Loucy (cell line): ENCODE measurements at regions not wholly inside any gene's neighbourhood (a gene's known extent, or its start where the extent isn't known, plus 50 kb on each side); places are given as distances from the start of the nearest gene placed in this dataset.

Experiments
- H2AFZ ChIP-seq: fragments of 200-600 bp; sonication (generic); 2 replicates; pipeline ENCODE4 v1.6.0; 2016; ENCODE audit warnings: antibody characterized with exemption, mild to moderate bottlenecking, low read length, moderate library complexity
- H3F3A ChIP-seq: fragments of 200-600 bp; 2 replicates; pipeline ENCODE4 v1.6.0; 2016; ENCODE audit warnings: antibody characterized with exemption, low read depth, mild to moderate bottlenecking
- H3K27me3 ChIP-seq: fragments of 200-600 bp; sonication (generic); 2 replicates; pipeline ENCODE4 v1.6.1; 2014; ENCODE audit warnings: low read length, mild to moderate bottlenecking; ENCODE audit not compliant: insufficient read depth, poor library complexity, severe bottlenecking
- H3K36me3 ChIP-seq: fragments of 200-600 bp; sonication (generic); 2 replicates; pipeline ENCODE4 v1.6.1; 2016; ENCODE audit warnings: low read length; ENCODE audit not compliant: insufficient read depth
- H3K4me1 ChIP-seq: fragments of 200-600 bp; sonication (generic); 2 replicates; pipeline ENCODE4 v1.5.1; 2014; ENCODE audit warnings: low read length, mild to moderate bottlenecking; ENCODE audit not compliant: insufficient read depth, poor library complexity, severe bottlenecking
- H3K4me2 ChIP-seq: fragments of 200-600 bp; sonication (generic); 2 replicates; pipeline ENCODE4 v1.6.0; 2014; ENCODE audit warnings: antibody characterized with exemption, low read length, low read depth, mild to moderate bottlenecking; ENCODE audit not compliant: poor library complexity, severe bottlenecking
- H3K4me3 ChIP-seq: fragments of 200-600 bp; sonication (generic); 2 replicates; pipeline ENCODE4 v1.5.1; 2014; ENCODE audit warnings: low read length, mild to moderate bottlenecking, mixed read lengths; ENCODE audit not compliant: poor library complexity, severe bottlenecking
- H3K79me2 ChIP-seq: fragments of 200-600 bp; sonication (generic); 2 replicates; pipeline ENCODE4 v1.6.1; 2014; ENCODE audit warnings: low read length; ENCODE audit not compliant: insufficient read depth
- H3K9ac ChIP-seq: fragments of 200-600 bp; sonication (generic); 2 replicates; pipeline ENCODE4 v1.6.0; 2014; ENCODE audit warnings: mild to moderate bottlenecking, low read depth, low read length, moderate library complexity; ENCODE audit not compliant: poor library complexity, severe bottlenecking
- H3K9me2 ChIP-seq: fragments of 200-600 bp; sonication (generic); replicated peaks from 2 replicates; pipeline ENCODE4 v1.6.1; 2016; ENCODE audit warnings: low read depth, low read length, mixed read lengths
- H3K9me3 ChIP-seq: fragments of 200-600 bp; sonication (generic); 2 replicates; pipeline ENCODE4 v1.6.1; 2014; ENCODE audit warnings: mild to moderate bottlenecking, antibody characterized with exemption, low read length, low read depth; ENCODE audit not compliant: insufficient read depth
- H4K20me1 ChIP-seq: fragments of 200-600 bp; sonication (generic); 2 replicates; pipeline ENCODE4 v1.6.0; 2014; ENCODE audit warnings: antibody characterized with exemption, low read length, mild to moderate bottlenecking; ENCODE audit not compliant: insufficient read depth, poor library complexity, severe bottlenecking
- EZH2phosphoT487 ChIP-seq: fragments of 200-600 bp; IDR thresholded peaks from 2 replicates; pipeline ENCODE4 v1.6.1; 2018; ENCODE audit warnings: antibody characterized with exemption, mild to moderate bottlenecking, moderate library complexity, borderline replicate concordance
- TF ChIP-seq, protein P1 (sequence below): fragments of 200-600 bp; sonication (generic); conservative IDR thresholded peaks from 2 replicates; pipeline ENCODE4 v1.5.1; 2014; ENCODE audit warnings: mild to moderate bottlenecking, antibody characterized with exemption, low read length

DNA sequence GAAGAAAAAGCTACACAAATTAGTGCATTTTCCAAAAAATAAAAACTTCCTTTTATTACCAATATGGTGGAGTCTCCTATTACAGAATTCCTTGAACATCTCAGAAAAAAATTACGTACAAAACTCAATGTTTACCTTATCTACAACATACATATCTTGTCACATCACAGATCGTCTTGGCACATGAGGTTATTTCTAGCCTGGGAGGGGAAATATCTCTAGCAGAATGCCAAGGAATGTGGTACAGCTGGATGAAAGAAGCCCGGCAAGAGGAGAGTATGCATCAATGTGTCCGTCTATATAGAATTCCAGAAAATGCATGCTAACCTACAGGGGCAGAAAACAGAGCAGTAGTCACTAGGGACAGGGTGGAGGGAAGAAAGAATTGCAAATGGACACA lies 443.8 kb downstream of the ZSWIM6 start:
- H3K9me2 ChIP-seq = no peaks in the 10 kb centered on the region
- no peak overlapping the region for H3K9ac ChIP-seq
- H3K36me3 ChIP-seq = no peaks in the 10 kb centered on the region
- H3K4me3 ChIP-seq = no peak overlapping the region
- H3K27me3 ChIP-seq = no peaks in the 10 kb centered on the region
- H3K79me2 ChIP-seq = no peaks in the 10 kb centered on the region
- TF ChIP-seq EZH2phosphoT487 = no peak
- TF ChIP-seq, protein P1, sequence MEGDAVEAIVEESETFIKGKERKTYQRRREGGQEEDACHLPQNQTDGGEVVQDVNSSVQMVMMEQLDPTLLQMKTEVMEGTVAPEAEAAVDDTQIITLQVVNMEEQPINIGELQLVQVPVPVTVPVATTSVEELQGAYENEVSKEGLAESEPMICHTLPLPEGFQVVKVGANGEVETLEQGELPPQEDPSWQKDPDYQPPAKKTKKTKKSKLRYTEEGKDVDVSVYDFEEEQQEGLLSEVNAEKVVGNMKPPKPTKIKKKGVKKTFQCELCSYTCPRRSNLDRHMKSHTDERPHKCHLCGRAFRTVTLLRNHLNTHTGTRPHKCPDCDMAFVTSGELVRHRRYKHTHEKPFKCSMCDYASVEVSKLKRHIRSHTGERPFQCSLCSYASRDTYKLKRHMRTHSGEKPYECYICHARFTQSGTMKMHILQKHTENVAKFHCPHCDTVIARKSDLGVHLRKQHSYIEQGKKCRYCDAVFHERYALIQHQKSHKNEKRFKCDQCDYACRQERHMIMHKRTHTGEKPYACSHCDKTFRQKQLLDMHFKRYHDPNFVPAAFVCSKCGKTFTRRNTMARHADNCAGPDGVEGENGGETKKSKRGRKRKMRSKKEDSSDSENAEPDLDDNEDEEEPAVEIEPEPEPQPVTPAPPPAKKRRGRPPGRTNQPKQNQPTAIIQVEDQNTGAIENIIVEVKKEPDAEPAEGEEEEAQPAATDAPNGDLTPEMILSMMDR = no peak
- no peaks in the 10 kb centered on the region for H3K9me3 ChIP-seq
- H3F3A ChIP-seq = no peaks in the 10 kb centered on the region
- no peak overlapping the region for H3K4me2 ChIP-seq
- H4K20me1 ChIP-seq = no peaks in the 10 kb centered on the region
- H2AFZ ChIP-seq = no peak overlapping the region
- H3K4me1 ChIP-seq = no peaks in the 10 kb centered on the region

DNA sequence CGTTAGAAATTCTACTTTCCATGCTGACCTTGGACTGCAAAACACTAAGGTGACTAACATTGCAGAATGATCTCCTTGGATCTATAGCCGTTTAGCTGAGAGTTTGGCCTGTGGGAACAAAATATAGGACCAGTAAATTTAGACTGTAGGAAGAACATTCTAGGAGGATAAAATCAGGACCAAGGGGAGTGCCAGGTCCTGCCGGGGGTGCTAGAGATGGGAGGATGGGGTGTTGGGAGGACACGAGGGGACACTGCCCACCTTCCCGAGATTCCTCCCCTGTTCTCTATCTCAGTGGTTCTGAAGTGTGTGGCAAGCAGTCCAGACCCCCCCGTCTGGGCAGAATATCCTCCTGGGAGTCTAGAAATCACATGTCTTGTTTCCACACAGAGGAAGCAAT lies 445.2 kb downstream of the ZSWIM6 start:
- no peaks in the 10 kb centered on the region for H3K4me1 ChIP-seq
- no peaks in the 10 kb centered on the region for H3K9me3 ChIP-seq
- no peaks in the 10 kb centered on the region for H4K20me1 ChIP-seq
- peak overlapping the region; percentile 24 for H3K4me2 ChIP-seq
- H3K4me3 ChIP-seq = no peak overlapping the region
- H3K9me2 ChIP-seq = no peaks in the 10 kb centered on the region
- no peaks in the 10 kb centered on the region for H3K27me3 ChIP-seq
- no peaks in the 10 kb centered on the region for H3K36me3 ChIP-seq
- H3K9ac ChIP-seq = no peak overlapping the region
- no peaks in the 10 kb centered on the region for H3K79me2 ChIP-seq
- no peaks in the 10 kb centered on the region for H3F3A ChIP-seq
- no peak overlapping the region for H2AFZ ChIP-seq
- no peak for TF ChIP-seq EZH2phosphoT487
- TF ChIP-seq, protein P1 = no peak

DNA sequence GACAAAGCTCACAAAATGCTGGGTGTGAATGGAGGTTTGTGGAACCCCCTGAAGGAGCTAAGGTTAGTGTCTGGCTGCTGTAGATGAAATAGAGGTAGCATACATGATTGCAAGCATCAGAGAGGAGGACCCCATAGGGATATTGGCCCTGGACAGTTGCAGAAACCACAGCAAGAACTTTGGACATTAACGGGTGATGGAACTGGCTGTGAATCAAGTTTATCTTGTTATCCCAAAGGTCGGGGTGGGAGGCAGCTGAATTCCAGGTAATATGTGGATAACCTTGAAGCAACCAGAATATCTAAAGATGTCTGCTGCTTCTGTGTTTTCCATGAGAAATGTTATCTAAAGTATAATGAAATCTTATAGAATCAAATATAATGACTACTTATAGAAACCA lies 447.7 kb downstream of the ZSWIM6 start:
- no peak for TF ChIP-seq EZH2phosphoT487
- TF ChIP-seq, protein P1 = no peak
- no peaks in the 10 kb centered on the region for H3F3A ChIP-seq
- H3K9me2 ChIP-seq = no peaks in the 10 kb centered on the region
- H3K4me2 ChIP-seq = no peak overlapping the region
- H3K9me3 ChIP-seq = no peaks in the 10 kb centered on the region
- H3K36me3 ChIP-seq = no peaks in the 10 kb centered on the region
- no peaks in the 10 kb centered on the region for H3K79me2 ChIP-seq
- H3K27me3 ChIP-seq = no peaks in the 10 kb centered on the region
- H3K4me3 ChIP-seq = no peak overlapping the region
- H3K9ac ChIP-seq = no peak overlapping the region
- H3K4me1 ChIP-seq = no peaks in the 10 kb centered on the region
- no peak overlapping the region for H2AFZ ChIP-seq
- no peaks in the 10 kb centered on the region for H4K20me1 ChIP-seq
